Nephron (organoid): ENCODE measurements at regions not wholly inside any gene's neighbourhood (a gene's known extent, or its start where the extent isn't known, plus 50 kb on each side); places are given as distances from the start of the nearest gene placed in this dataset.

Source experiments
- H3K27ac Mint-ChIP-seq, 3 experiments: 2 replicates each; pipeline ENCODE4 v1.8.0; 2020; ENCODE audit warnings: mixed read lengths in 3 of 3, mild to moderate bottlenecking in 2 of 3, moderate library complexity in 1 of 3
- H3K27me3 Mint-ChIP-seq: 2 replicates; pipeline ENCODE4 v1.8.0; 2021; ENCODE audit warnings: low read depth, mild to moderate bottlenecking, moderate library complexity, mixed read lengths
- H3K36me3 Mint-ChIP-seq: 2 replicates; pipeline ENCODE4 v1.8.0; 2020; ENCODE audit warnings: low read depth, mixed read lengths
- H3K4me1 Mint-ChIP-seq: 2 replicates; pipeline ENCODE4 v1.8.0; 2020; ENCODE audit warnings: mixed read lengths
- H3K4me3 Mint-ChIP-seq, 3 experiments: 2 replicates each; pipeline ENCODE4 v1.8.0; 2020; ENCODE audit warnings: mild to moderate bottlenecking in 3 of 3, mixed read lengths in 3 of 3, moderate library complexity in 2 of 3
- H3K9me3 Mint-ChIP-seq: 2 replicates; pipeline ENCODE4 v1.8.0; 2020; ENCODE audit warnings: mixed read lengths
- CTCF ChIP-seq, 3 experiments: fragments of 200-600 bp; sonication (generic); IDR thresholded peaks; one replicate each; pipeline ENCODE4 v1.5.0; 2021; ENCODE audit warnings: antibody characterized with exemption in 3 of 3; ENCODE audit not compliant: unreplicated experiment in 3 of 3

GRCh38 chr2:41992671-41993434, 55.0 kb upstream of the PKDCC start:
- Mint-ChIP-seq H3K36me3 (no peaks in the 10 kb centered on the region), H3K27me3 (peaks cover 8% of the 10 kb centered on the region), H3K4me1 (peaks cover 58% of the 10 kb centered on the region), H3K27ac (peak overlapping the region; percentile 83 to 97 (median 97)), H3K9me3 (no peaks in the 10 kb centered on the region), H3K4me3 (peak overlapping the region; percentile 10 to 26 (median 13))
- TF ChIP-seq CTCF (IDR thresholded peaks at IDR 0.05; ENCODE audit: unreplicated experiment in 3 of 3), result no peak

- H3K27ac Mint-ChIP-seq, result peak overlapping the region; percentile 83 to 97 (median 97)
- H3K4me3 Mint-ChIP-seq, result no peak overlapping the region
- H3K4me1 Mint-ChIP-seq, result peaks cover 62% of the 10 kb centered on the region
- H3K9me3 Mint-ChIP-seq, result no peaks in the 10 kb centered on the region
- TF ChIP-seq CTCF (IDR thresholded peaks at IDR 0.05; ENCODE audit: unreplicated experiment in 3 of 3), result no peak
- peaks cover 8% of the 10 kb centered on the region for H3K27me3 Mint-ChIP-seq
- no peaks in the 10 kb centered on the region for H3K36me3 Mint-ChIP-seq
Observed at GRCh38 chr2:41993435-41993925, 54.3 kb upstream of the PKDCC start.

- H3K27me3 Mint-ChIP-seq, result peaks cover 8% of the 10 kb centered on the region
- H3K4me1 Mint-ChIP-seq, result peaks cover 62% of the 10 kb centered on the region
- no peak for TF ChIP-seq CTCF (IDR thresholded peaks at IDR 0.05; ENCODE audit: unreplicated experiment in 3 of 3)
- peak overlapping the region; percentile 21 to 77 (median 22) for H3K27ac Mint-ChIP-seq
- no peak overlapping the region for H3K4me3 Mint-ChIP-seq
- no peaks in the 10 kb centered on the region for H3K36me3 Mint-ChIP-seq
- no peaks in the 10 kb centered on the region for H3K9me3 Mint-ChIP-seq
Observed at GRCh38 chr2:41994233-41994637, 53.6 kb upstream of the PKDCC start.

GRCh38 chr2:41994661-41995060, 53.2 kb upstream of the PKDCC start:
- H3K4me3 Mint-ChIP-seq, result no peak overlapping the region
- H3K27ac Mint-ChIP-seq, result peak overlapping the region; percentile 21 to 77 (median 22)
- H3K27me3 Mint-ChIP-seq, result peaks cover 8% of the 10 kb centered on the region
- H3K9me3 Mint-ChIP-seq, result no peaks in the 10 kb centered on the region
- H3K4me1 Mint-ChIP-seq, result peaks cover 60% of the 10 kb centered on the region
- H3K36me3 Mint-ChIP-seq, result no peaks in the 10 kb centered on the region
- TF ChIP-seq CTCF (IDR thresholded peaks at IDR 0.05; ENCODE audit: unreplicated experiment in 3 of 3), result no peak

GRCh38 chr2:41997561-41997960, 50.3 kb upstream of the PKDCC start:
- H3K27me3 Mint-ChIP-seq, result peaks cover 8% of the 10 kb centered on the region
- H3K4me3 Mint-ChIP-seq, result peak overlapping the region in 1 of 3 experiments; percentile 0
- peaks cover 60% of the 10 kb centered on the region for H3K4me1 Mint-ChIP-seq
- H3K36me3 Mint-ChIP-seq, result no peaks in the 10 kb centered on the region
- TF ChIP-seq CTCF (IDR thresholded peaks at IDR 0.05; ENCODE audit: unreplicated experiment in 3 of 3), result no peak
- H3K9me3 Mint-ChIP-seq, result peaks cover 5% of the 10 kb centered on the region
- H3K27ac Mint-ChIP-seq, result peak overlapping the region; percentile 98 to 99 (median 99)
